ENCODE measurements at regions not wholly inside any gene's neighbourhood (a gene's known extent, or its start where the extent isn't known, plus 50 kb on each side); places are given as distances from the start of the nearest gene placed in this dataset.

DNA sequence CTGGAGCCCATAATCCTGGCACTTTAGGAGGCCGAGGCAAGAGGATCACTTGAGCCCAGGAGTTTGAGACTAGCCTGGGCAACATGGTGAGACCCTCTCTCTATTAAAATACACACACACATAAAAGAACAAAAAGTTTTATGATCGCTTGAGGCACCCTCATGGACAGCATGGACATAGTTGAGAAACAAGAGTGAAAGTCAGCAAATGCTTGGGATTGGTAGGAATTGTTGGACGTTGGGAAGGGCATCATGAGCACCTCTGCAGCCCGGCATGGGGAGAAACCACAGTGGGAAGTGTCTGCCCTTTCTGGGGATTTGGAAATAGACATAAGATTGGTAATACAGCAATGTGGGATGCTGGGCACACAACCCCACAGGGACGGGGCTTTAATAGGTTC, 231.9 kb upstream of the FOXN3 start:
- Mint-ChIP-seq H3K4me1 (peaks cover 11% of the 10 kb centered on the region), H3K4me3 (no peak overlapping the region), H3K36me3 (peaks cover 4% of the 10 kb centered on the region), H3K27me3 (no peaks in the 10 kb centered on the region), H3K9me3 (peaks cover 6% of the 10 kb centered on the region), H3K27ac (no peak overlapping the region)
- POLR2A ChIA-PET = interaction anchor here (1.0 kb wide), 1 partner anchor 30 kb away, joined by 3 read pairs; no protein-coding TSS in a partner anchor
- no peak for DNase-seq
- ATAC-seq (ENCODE audit: low read depth) = no peak

DNA sequence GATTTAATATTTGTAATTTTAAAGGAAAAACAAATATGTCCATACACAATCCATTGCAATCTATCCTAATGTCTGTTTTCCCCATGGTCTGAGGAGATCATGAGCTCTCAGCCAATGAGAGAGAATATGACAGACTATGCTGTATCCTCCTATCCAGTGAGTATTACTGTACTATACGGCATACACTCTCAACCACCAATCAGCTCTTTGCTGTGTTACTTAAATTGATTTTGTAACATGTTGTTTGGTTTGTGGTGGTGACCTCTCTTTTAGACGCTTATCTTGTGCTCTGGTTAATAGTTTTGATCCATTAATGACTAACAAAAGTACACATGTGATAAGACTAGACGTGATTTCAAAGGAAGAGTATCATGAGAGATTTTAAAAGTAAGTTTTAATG, 231.5 kb upstream of the FOXN3 start:
- Mint-ChIP-seq H3K4me1 (peaks cover 12% of the 10 kb centered on the region), H3K4me3 (no peak overlapping the region), H3K9me3 (peaks cover 4% of the 10 kb centered on the region), H3K27me3 (no peaks in the 10 kb centered on the region), H3K27ac (no peak overlapping the region), H3K36me3 (peaks cover 5% of the 10 kb centered on the region)
- POLR2A ChIA-PET = interaction anchor here (1.0 kb wide), 1 partner anchor 30 kb away, joined by 3 read pairs; no protein-coding TSS in a partner anchor
- no peak for ATAC-seq (ENCODE audit: low read depth)
- no peak for DNase-seq

DNA sequence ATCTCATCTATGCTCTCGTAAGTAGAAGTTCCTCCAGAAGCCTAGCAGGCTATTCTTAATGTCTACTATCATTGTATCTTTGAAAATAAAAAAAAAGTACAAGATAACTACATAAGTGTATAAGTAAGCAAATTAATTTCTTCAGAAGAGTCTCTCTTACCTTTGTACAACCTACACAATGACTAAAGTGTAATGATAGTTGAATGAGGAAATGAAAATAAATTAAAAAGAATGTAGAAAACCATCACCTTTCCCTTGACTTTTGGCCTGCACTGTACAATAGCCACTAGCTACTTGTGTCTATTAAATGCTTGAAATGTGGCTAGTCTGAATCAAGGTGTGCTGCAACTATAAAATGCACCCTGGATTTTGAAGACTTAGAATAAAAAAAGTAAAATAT, 229.9 kb upstream of the FOXN3 start:
- Mint-ChIP-seq H3K4me1 (peaks cover 21% of the 10 kb centered on the region), H3K27ac (no peak overlapping the region)

DNA sequence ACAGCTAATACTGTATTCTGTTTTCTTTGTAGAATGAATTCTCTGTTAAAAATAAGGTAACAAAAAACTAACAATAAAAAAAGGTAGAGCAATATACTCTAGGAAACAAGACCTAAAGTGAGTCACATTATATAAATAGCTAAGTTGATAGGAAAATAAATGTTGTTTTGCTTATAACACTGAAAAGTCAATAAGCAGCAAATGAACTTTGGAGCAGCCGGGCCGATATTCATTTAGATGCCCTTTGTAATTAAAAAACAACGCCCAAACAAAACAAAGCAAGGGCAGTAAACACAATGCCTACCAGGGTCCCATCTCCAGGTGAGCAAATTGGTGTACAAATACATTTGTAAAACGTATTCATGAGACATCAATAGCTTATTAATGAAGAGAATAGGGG, 227.6 kb upstream of the FOXN3 start:
- no peak for DNase-seq
- Mint-ChIP-seq H3K36me3 (peaks cover 23% of the 10 kb centered on the region), H3K9me3 (peaks cover 6% of the 10 kb centered on the region), H3K27ac (no peak overlapping the region), H3K27me3 (no peaks in the 10 kb centered on the region), H3K4me1 (peaks cover 34% of the 10 kb centered on the region), H3K4me3 (no peak overlapping the region)
- ATAC-seq (ENCODE audit: low read depth) = no peak
- POLR2A ChIA-PET = interaction anchor here (0.8 to 1.1 kb wide), 2 partner anchors 25 to 27 kb away, joined by 3 read pairs; no protein-coding TSS in a partner anchor

More for the DNA sequence above, 229.9 kb upstream of the FOXN3 start:
- ATAC-seq (ENCODE audit: low read depth) (no peak), DNase-seq (no peak)
- peaks cover 6% of the 10 kb centered on the region for H3K9me3 Mint-ChIP-seq
- peaks cover 12% of the 10 kb centered on the region for H3K36me3 Mint-ChIP-seq
- no peaks in the 10 kb centered on the region for H3K27me3 Mint-ChIP-seq
- POLR2A ChIA-PET = no interaction called here
- no peak overlapping the region for H3K4me3 Mint-ChIP-seq

DNA sequence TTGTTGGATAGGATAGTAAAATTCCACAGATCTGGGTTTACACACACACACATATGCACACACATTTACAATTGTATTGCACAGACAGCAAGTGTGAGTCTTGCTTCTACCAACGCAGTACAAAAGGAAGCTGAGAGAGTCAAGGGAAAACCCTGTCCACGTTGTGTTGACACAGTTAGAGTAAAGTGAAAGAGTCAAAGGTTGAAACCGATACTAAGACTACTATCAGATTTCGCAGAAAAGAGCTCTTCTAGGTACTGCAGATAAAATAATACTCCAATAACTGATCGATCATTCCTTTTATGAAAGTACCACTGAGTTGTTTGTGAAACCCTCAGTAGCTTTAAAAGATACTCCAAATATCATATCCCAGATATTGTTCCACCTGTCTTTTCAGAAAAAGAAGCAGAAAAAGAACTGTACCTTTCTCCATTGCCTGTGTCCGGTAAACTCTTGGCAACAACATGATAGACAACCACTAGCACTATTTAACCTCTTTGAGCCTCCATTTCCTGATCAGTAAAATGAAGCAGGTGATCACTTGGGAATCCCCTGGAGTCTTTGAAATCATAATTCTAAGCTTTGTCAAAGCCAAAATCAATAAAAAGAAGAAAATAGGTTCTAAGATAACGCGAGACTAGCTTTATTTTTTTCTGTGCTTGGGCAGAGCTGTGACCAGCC, 224.6 kb upstream of the FOXN3 start:
- Mint-ChIP-seq H3K4me1 (peaks cover 38% of the 10 kb centered on the region), H3K9me3 (peaks cover 7% of the 10 kb centered on the region), H3K27ac (peak overlapping the region; percentile 95), H3K27me3 (no peaks in the 10 kb centered on the region), H3K4me3 (peak overlapping the region; percentile 81), H3K36me3 (peaks cover 29% of the 10 kb centered on the region)
- POLR2A ChIA-PET = interaction anchor here (0.6 to 4.3 kb wide), 15 partner anchors 10 to 235 kb away, joined by 3 to 52 read pairs (median 4); no protein-coding TSS in a partner anchor
- DNase-seq (no peak), ATAC-seq (ENCODE audit: low read depth) (peak; percentile 95)

DNA sequence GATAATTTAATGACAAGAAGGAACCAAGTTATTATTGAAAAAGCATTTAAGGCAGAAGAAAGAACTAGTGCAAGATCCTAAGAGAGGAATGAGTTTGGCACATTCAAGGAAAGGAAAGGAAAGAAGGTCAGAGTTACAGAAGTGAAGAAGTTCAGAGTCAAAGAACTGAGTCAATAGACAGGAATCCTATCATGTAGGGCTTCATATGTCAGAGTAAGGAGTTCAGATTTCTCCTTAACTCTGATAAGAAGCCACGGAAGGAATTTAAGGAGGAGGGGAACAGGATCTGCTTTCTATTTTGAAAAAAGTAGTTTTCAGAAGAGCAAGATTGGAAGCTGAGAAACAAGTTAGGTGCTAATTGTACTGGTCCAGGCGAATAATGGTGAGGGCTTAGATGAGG, 223.1 kb upstream of the FOXN3 start:
- Mint-ChIP-seq H3K4me1 (peaks cover 38% of the 10 kb centered on the region), H3K9me3 (peaks cover 12% of the 10 kb centered on the region), H3K4me3 (peak overlapping the region; percentile 8), H3K27ac (peak overlapping the region; percentile 95), H3K36me3 (peaks cover 34% of the 10 kb centered on the region), H3K27me3 (no peaks in the 10 kb centered on the region)
- POLR2A ChIA-PET = interaction anchor here (4.3 kb wide), 1 partner anchor 20 kb away, joined by 52 read pairs; no protein-coding TSS in a partner anchor
- ATAC-seq (ENCODE audit: low read depth) (no peak), DNase-seq (no peak)

DNA sequence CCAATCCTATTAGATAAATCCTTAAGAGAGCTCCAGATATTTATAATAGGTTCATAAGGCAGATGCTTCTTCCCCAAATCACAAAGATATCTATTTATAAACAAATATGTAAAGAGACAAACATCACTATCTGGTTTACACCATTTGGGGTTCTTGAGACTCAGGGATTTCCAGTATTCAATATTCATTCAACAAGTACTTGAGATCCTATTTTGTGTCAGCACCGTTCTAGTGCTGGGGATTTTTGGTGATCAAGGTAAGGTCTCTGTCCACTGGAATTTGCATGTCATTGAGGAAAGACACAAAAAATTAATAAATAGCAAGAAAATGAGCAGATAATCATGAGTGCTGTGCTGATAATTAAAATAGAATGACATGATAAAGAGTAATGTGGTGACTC, 222.7 kb upstream of the FOXN3 start:
- POLR2A ChIA-PET = interaction anchor here (4.3 kb wide), 1 partner anchor 19 kb away, joined by 52 read pairs; no protein-coding TSS in a partner anchor
- peak overlapping the region; percentile 95 for H3K27ac Mint-ChIP-seq
- H3K4me1 Mint-ChIP-seq = peaks cover 38% of the 10 kb centered on the region
- peaks cover 12% of the 10 kb centered on the region for H3K9me3 Mint-ChIP-seq
- ATAC-seq (ENCODE audit: low read depth) = no peak
- DNase-seq = no peak
- no peak overlapping the region for H3K4me3 Mint-ChIP-seq
- H3K36me3 Mint-ChIP-seq = peaks cover 34% of the 10 kb centered on the region
- no peaks in the 10 kb centered on the region for H3K27me3 Mint-ChIP-seq

DNA sequence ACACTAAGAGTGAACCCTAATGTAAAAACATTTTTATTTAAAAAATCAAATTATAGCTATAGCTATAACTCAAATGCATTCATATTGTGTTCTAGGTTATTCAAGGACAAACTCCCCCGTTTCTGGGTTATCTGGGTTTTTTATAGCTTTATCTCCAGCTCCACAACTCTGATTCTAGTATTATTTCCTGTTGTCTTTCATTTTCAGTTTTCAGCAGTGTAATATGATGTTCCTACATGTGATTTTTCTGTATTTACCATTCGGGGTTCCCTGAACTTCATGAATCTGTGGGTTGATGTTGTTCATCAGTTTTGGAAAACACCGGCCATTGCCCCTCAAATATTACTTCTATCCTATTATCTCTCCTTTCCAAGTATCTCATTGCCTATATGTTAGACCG, 221.9 kb upstream of the FOXN3 start:
- H3K36me3 Mint-ChIP-seq = peaks cover 31% of the 10 kb centered on the region
- DNase-seq (no peak), ATAC-seq (ENCODE audit: low read depth) (peak; percentile 9)
- POLR2A ChIA-PET = interaction anchor here (1.1 to 1.8 kb wide), 2 partner anchors 19 to 82 kb away, joined by 4 to 23 read pairs; no protein-coding TSS in a partner anchor
- H3K9me3 Mint-ChIP-seq = peaks cover 10% of the 10 kb centered on the region
- H3K4me3 Mint-ChIP-seq = peak overlapping the region; percentile 62
- H3K27me3 Mint-ChIP-seq = no peaks in the 10 kb centered on the region
- peak overlapping the region; percentile 70 for H3K27ac Mint-ChIP-seq
- peaks cover 38% of the 10 kb centered on the region for H3K4me1 Mint-ChIP-seq

DNA sequence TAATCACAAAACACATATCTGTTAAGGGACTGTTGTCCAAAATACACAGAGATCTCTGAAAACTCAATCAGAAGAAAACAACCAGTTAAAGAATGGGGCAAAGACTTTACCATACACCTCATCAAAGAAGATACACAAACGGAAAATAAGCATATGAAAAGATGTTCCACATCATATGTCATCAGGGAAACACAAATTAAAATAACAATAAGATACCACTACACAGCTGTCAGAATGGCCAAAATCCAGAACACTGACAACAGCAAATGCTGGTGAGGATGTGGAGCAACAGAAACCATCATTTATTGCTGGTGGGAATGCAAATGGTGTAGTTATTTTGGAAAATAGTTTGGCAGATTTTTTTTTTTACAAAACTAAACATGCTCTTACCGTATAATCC, 220.5 kb upstream of the FOXN3 start:
- ATAC-seq (ENCODE audit: low read depth) (no peak), DNase-seq (no peak)
- Mint-ChIP-seq H3K9me3 (peaks cover 10% of the 10 kb centered on the region), H3K27me3 (no peaks in the 10 kb centered on the region), H3K36me3 (peaks cover 25% of the 10 kb centered on the region), H3K4me1 (peaks cover 34% of the 10 kb centered on the region), H3K4me3 (no peak overlapping the region), H3K27ac (no peak overlapping the region)
- POLR2A ChIA-PET = interaction anchor here (1.8 kb wide), 1 partner anchor 18 kb away, joined by 23 read pairs; no protein-coding TSS in a partner anchor

DNA sequence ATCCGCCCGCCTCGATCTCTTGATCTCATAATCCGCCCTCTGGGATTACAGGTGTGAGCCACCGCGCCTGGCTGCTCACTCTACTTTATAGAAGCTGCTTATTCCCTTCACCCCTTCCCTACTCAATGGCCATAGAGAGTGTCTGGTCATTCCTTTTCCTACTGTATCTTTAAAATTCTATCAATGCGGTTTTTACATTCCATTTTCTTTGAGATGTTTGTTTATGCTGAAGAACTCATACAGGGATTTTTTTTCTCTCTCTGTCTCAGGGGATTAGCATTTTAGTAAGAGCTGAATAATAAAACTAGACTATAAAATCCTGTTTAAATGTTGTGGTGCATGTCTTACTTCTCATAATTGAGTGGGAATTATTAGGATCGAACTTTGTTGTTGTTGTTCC, 218.6 kb upstream of the FOXN3 start:
- DNase-seq = no peak
- H3K27ac Mint-ChIP-seq = no peak overlapping the region
- no peak overlapping the region for H3K4me3 Mint-ChIP-seq
- H3K9me3 Mint-ChIP-seq = peaks cover 9% of the 10 kb centered on the region
- peaks cover 30% of the 10 kb centered on the region for H3K4me1 Mint-ChIP-seq
- POLR2A ChIA-PET = no interaction called here
- H3K27me3 Mint-ChIP-seq = no peaks in the 10 kb centered on the region
- H3K36me3 Mint-ChIP-seq = peaks cover 24% of the 10 kb centered on the region
- no peak for ATAC-seq (ENCODE audit: low read depth)

DNA sequence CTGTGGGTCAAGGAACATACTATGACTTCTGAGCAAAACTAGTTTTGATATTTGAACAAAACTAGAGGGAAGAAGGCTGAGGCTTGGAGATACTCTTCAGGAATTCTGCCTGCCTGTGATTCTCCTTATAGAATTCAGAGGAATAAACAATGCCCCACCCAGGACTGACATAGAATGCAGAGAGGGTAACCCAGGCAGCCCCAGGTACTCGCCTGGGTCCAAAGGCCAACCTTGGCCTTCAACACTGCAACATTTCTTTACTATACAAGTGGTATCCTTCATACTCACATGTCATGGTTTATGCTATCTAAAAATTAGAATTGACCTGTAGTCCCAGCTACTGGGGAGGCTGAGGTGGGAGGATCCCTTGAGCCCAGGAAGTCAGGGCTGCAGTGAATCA, 217.0 kb upstream of the FOXN3 start:
- H3K4me1 Mint-ChIP-seq = peaks cover 30% of the 10 kb centered on the region
- H3K27ac Mint-ChIP-seq = no peak overlapping the region
- H3K27me3 Mint-ChIP-seq = no peaks in the 10 kb centered on the region
- POLR2A ChIA-PET = interaction anchor here (0.5 to 1.2 kb wide), 3 partner anchors 11 to 24 kb away, joined by 3 read pairs; no protein-coding TSS in a partner anchor
- H3K36me3 Mint-ChIP-seq = peaks cover 18% of the 10 kb centered on the region
- peaks cover 12% of the 10 kb centered on the region for H3K9me3 Mint-ChIP-seq
- no peak for ATAC-seq (ENCODE audit: low read depth)
- DNase-seq = no peak
- H3K4me3 Mint-ChIP-seq = no peak overlapping the region

DNA sequence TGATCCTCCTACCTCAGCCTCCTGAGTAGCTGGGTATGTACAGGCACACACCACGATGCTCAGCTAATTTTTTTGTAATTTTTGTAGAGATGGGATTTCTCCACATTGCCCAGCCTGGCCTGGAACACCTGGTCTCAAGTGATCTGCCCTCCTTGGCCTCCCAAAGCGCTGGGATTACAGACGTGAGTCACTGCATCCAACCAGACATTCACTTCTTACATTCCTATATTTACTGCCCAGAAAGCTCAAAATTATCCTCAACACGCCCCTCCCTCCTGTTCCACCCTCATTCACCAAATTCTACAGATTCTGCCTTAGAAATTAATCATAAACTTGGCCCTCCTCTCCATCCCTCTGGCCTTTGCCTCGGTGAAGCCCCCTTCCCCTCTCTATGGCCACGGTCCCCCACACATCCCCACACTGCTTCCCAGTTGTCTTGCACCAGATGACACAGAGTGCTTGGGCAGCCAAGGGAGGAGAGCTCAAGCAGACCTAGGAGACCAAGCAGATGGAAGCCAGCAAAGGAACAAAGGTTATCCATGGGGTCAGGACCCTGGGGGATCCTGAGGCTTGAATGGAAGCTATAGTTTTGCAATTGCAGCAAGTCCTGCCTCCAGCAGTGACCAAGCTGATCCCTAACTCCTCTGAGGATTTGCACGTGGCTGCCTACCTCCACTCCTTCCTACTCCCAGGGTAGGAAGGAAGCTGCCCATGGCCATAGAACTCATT, 213.2 kb upstream of the FOXN3 start:
- Mint-ChIP-seq H3K4me1 (peaks cover 36% of the 10 kb centered on the region), H3K27ac (peak overlapping the region; percentile 65), H3K36me3 (peaks cover 28% of the 10 kb centered on the region), H3K9me3 (peaks cover 16% of the 10 kb centered on the region), H3K27me3 (no peaks in the 10 kb centered on the region), H3K4me3 (no peak overlapping the region)
- ATAC-seq (ENCODE audit: low read depth) (no peak), DNase-seq (no peak)
- POLR2A ChIA-PET = interaction anchor here (0.6 to 2.0 kb wide), 3 partner anchors 11 to 297 kb away, joined by 3 to 14 read pairs (median 3); no protein-coding TSS in a partner anchor

DNA sequence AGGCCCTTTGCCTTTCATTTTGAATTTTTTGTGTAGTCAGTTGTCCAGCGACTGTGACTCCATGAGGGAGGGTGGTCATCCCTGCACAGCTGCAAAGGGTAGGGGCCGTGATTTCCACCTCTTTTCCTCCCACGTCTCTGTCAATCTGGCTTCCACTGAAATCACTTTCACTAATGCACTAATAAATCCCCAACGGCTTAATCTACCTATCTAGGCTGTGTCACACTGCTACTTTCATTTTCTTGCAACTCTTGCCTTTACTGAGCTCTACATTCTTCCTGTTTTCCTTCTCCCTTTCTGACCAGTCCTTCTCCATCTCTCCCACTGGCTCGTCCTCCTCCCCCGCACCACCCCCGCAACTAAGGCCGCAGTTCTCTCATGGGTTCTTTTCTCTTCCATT, 212.3 kb upstream of the FOXN3 start:
- DNase-seq (no peak), ATAC-seq (ENCODE audit: low read depth) (no peak)
- Mint-ChIP-seq H3K4me1 (peaks cover 36% of the 10 kb centered on the region), H3K4me3 (peak overlapping the region; percentile 4), H3K36me3 (peaks cover 28% of the 10 kb centered on the region), H3K27me3 (no peaks in the 10 kb centered on the region), H3K9me3 (peaks cover 16% of the 10 kb centered on the region), H3K27ac (no peak overlapping the region)
- POLR2A ChIA-PET = interaction anchor here (0.6 kb wide), 1 partner anchor 298 kb away, joined by 3 read pairs; no protein-coding TSS in a partner anchor

Data from activated naive CD8-positive, alpha-beta T cell treated with anti-CD3 and anti-CD28 coated beads, Interleukin-2, amount 10 ng/mL, durations not matched to agents 7 days and 5 days (primary cell).